Epithelial cell of proximal tubule (primary cell): ENCODE measurements at regions not wholly inside any gene's neighbourhood (a gene's known extent, or its start where the extent isn't known, plus 50 kb on each side); places are given as distances from the start of the nearest gene placed in this dataset.

Experiments used
- DNase-seq: peaks from one replicate; pipeline ENCODE4 v3.0.0-alpha.2; 2011; ENCODE audit warnings: low read depth
- H3K4me3 ChIP-seq: 2 replicates; pipeline ENCODE4 v1.5.1; 2011; ENCODE audit warnings: low read depth, mild to moderate bottlenecking, low read length
- TF ChIP-seq, protein P1 (sequence below): conservative IDR thresholded peaks from 2 replicates; pipeline ENCODE4 v1.5.1; 2012; ENCODE audit warnings: low read depth, mild to moderate bottlenecking, low read length

GRCh38 chr1:86296305-86297205 lies 99.6 kb downstream of the ODF2L start:
- TF ChIP-seq, protein P1, sequence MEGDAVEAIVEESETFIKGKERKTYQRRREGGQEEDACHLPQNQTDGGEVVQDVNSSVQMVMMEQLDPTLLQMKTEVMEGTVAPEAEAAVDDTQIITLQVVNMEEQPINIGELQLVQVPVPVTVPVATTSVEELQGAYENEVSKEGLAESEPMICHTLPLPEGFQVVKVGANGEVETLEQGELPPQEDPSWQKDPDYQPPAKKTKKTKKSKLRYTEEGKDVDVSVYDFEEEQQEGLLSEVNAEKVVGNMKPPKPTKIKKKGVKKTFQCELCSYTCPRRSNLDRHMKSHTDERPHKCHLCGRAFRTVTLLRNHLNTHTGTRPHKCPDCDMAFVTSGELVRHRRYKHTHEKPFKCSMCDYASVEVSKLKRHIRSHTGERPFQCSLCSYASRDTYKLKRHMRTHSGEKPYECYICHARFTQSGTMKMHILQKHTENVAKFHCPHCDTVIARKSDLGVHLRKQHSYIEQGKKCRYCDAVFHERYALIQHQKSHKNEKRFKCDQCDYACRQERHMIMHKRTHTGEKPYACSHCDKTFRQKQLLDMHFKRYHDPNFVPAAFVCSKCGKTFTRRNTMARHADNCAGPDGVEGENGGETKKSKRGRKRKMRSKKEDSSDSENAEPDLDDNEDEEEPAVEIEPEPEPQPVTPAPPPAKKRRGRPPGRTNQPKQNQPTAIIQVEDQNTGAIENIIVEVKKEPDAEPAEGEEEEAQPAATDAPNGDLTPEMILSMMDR, result no peak
- no peak for DNase-seq
- no peak overlapping the region for H3K4me3 ChIP-seq

GRCh38 chr1:86289746-86290145 lies 106.4 kb downstream of the ODF2L start:
- H3K4me3 ChIP-seq, result no peak overlapping the region
- TF ChIP-seq, protein P1, result no peak
- DNase-seq, result no peak

DNA sequence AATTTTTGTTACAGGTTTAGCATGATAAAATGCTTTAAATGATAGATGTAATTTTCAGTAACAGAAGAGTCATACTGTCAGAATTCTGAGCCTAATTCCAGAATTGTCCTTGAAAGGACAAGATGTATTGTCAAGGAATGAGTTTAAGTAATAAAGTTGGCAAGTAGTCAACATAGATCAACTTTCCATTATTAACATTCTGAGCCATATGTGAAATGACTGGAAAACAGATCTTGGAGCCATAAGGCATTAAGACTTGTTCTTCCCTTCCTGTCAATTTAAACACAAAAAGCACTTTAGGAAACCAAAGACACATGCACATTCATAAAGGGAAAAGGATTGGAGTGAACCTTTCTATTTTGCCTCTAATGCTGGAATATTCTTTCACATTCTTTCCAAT lies 107.0 kb downstream of the ODF2L start:
- TF ChIP-seq, protein P1, result no peak
- no peak for DNase-seq
- no peak overlapping the region for H3K4me3 ChIP-seq

DNA sequence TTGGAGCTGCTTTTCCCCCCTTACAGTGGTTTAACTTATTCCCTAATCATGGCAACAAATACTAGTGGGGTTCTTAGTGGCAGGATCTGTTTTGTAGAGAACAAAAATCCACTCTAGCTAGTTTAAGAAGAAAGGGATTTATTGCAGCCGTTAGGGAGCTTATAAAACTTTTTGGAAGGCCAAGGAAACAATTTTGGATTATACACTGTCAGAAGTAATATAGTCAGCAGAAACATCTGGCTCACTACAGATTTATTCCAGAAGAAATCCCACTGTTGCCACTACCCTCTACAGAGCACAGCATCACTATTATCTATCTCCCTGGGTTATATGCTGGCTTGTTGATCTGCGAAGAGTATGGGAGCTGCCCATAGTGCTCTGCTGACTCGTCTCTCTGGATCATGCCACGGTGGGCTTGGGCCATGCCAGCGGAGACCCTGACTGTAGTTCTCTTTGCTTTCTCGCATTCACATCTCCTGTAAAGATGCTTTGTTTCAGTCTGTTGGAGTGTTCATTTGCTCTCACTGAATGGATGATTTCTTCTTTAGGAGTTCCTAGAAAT lies 107.5 kb downstream of the ODF2L start:
- no peak for DNase-seq
- TF ChIP-seq, protein P1, result no peak
- no peak overlapping the region for H3K4me3 ChIP-seq

GRCh38 chr1:86285796-86286195 lies 110.3 kb downstream of the ODF2L start:
- DNase-seq, result no peak
- H3K4me3 ChIP-seq, result no peak overlapping the region
- TF ChIP-seq, protein P1, result no peak

DNA sequence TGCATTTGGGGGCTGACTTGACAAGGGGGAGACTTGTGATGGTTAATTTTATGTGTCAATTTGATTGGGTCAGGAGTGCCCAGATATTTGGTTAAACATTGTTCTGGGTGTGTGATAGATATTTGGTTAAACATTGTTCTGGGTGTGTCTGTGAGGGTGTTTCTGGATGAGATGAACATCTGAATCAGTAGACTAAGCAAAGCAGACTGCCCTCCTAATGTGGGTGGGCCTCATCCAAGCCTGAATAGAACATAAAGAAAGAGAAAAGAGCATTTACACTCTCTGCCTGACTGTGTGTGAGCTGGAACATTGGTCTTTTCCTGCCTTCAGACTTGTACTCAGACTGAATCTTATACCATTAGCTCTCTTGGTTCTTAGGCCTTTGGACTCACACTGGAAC lies 113.5 kb downstream of the ODF2L start:
- no peak for DNase-seq
- TF ChIP-seq, protein P1, result no peak
- H3K4me3 ChIP-seq, result no peak overlapping the region
